NB4 (cell line): ENCODE measurements at regions not wholly inside any gene's neighbourhood (a gene's known extent, or its start where the extent isn't known, plus 50 kb on each side); places are given as distances from the start of the nearest gene placed in this dataset.

Source experiments
- DNase-seq: peaks from one replicate; pipeline ENCODE4 v3.0.0; 2010; ENCODE audit warnings: low read depth
- H3K4me3 ChIP-seq: one replicate; pipeline ENCODE4 v1.5.1; 2011; ENCODE audit warnings: mild to moderate bottlenecking, low read depth, low read length, moderate library complexity
- CTCF ChIP-seq: IDR thresholded peaks from one replicate; pipeline ENCODE4 v1.5.1; 2012; ENCODE audit warnings: low read depth, low read length
- MAX ChIP-seq: IDR thresholded peaks from 2 replicates; pipeline ENCODE4 v1.6.1; 2011; ENCODE audit warnings: low read depth, low read length
- MYC ChIP-seq: IDR thresholded peaks from 2 replicates; pipeline ENCODE4 v1.6.1; 2011; ENCODE audit warnings: low read depth, low read length
- POLR2A ChIP-seq: IDR thresholded peaks from 2 replicates; pipeline ENCODE4 v1.6.1; 2011; ENCODE audit warnings: mild to moderate bottlenecking; ENCODE audit not compliant: insufficient read length; ENCODE audit errors: extremely low read depth

- no peak for DNase-seq
- no peak overlapping the region for H3K4me3 ChIP-seq
- TF ChIP-seq CTCF (no peak), MAX (no peak), POLR2A (no peak), MYC (no peak)
These were observed 365.1 kb downstream of the ATP23 start for GRCh38 chr12:58306266-58307000.

- no peak for DNase-seq
- H3K4me3 ChIP-seq, result no peak overlapping the region
- TF ChIP-seq MAX, result no peak
- no peak for TF ChIP-seq POLR2A
- TF ChIP-seq CTCF, result no peak
- no peak for TF ChIP-seq MYC
These were observed 368.4 kb downstream of the ATP23 start for GRCh38 chr12:58309806-58310205.

- DNase-seq, result no peak
- H3K4me3 ChIP-seq, result no peak overlapping the region
- TF ChIP-seq MYC, result no peak
- TF ChIP-seq CTCF, result no peak
- no peak for TF ChIP-seq POLR2A
- TF ChIP-seq MAX, result no peak
These were observed 369.0 kb downstream of the ATP23 start for GRCh38 chr12:58310368-58310767.

- DNase-seq, result peak; percentile 19
- H3K4me3 ChIP-seq, result no peak overlapping the region
- TF ChIP-seq POLR2A (no peak), MYC (no peak), MAX (no peak), CTCF (no peak)
These were observed 369.6 kb downstream of the ATP23 start for GRCh38 chr12:58310809-58311622.

- TF ChIP-seq MYC (no peak), POLR2A (no peak), MAX (no peak), CTCF (no peak)
- H3K4me3 ChIP-seq, result no peak overlapping the region
- DNase-seq, result no peak
These were observed 371.9 kb downstream of the ATP23 start for GRCh38 chr12:58313091-58313855.
